ENCODE measurements at regions not wholly inside any gene's neighbourhood (a gene's known extent, or its start where the extent isn't known, plus 50 kb on each side); places are given as distances from the start of the nearest gene placed in this dataset.

GRCh38 chr1:34578306-34578705 lies 176.5 kb upstream of the GJB5 start:
- no peaks in the 10 kb centered on the region for H3K4me1 ChIP-seq (replicated peaks; ENCODE audit: insufficient read depth)
- H3K79me2 ChIP-seq (ENCODE audit: low read depth), result no peaks in the 10 kb centered on the region
- H3K27me3 ChIP-seq (ENCODE audit: insufficient read depth, low read depth), result peaks cover 11% of the 10 kb centered on the region
- H3K36me3 ChIP-seq (ENCODE audit: low read depth), result no peaks in the 10 kb centered on the region
- CTCF ChIA-PET, result no interaction called here
- H3F3A ChIP-seq (ENCODE audit: insufficient read depth, low read depth), result no peaks in the 10 kb centered on the region
- no peak overlapping the region for H3K4me3 ChIP-seq
- H3K27ac ChIP-seq, result no peak overlapping the region
- H4K20me1 ChIP-seq (ENCODE audit: insufficient read depth), result no peaks in the 10 kb centered on the region
- H3K4me2 ChIP-seq, result no peak overlapping the region
- no peaks in the 10 kb centered on the region for H3K9me2 ChIP-seq (ENCODE audit: insufficient read depth)
- TF ChIP-seq, protein P1, sequence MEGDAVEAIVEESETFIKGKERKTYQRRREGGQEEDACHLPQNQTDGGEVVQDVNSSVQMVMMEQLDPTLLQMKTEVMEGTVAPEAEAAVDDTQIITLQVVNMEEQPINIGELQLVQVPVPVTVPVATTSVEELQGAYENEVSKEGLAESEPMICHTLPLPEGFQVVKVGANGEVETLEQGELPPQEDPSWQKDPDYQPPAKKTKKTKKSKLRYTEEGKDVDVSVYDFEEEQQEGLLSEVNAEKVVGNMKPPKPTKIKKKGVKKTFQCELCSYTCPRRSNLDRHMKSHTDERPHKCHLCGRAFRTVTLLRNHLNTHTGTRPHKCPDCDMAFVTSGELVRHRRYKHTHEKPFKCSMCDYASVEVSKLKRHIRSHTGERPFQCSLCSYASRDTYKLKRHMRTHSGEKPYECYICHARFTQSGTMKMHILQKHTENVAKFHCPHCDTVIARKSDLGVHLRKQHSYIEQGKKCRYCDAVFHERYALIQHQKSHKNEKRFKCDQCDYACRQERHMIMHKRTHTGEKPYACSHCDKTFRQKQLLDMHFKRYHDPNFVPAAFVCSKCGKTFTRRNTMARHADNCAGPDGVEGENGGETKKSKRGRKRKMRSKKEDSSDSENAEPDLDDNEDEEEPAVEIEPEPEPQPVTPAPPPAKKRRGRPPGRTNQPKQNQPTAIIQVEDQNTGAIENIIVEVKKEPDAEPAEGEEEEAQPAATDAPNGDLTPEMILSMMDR (conservative IDR thresholded peaks at IDR 0.05), result no peak
- TF ChIP-seq EZH2 (IDR thresholded peaks at IDR 0.05; ENCODE audit: low read depth), result no peak
- H2AFZ ChIP-seq, result no peak overlapping the region
- no TSS peak for BruUV-seq (replicated peaks)
- no peak for DNase-seq
- no peaks in the 10 kb centered on the region for H3K9me3 ChIP-seq (ENCODE audit: insufficient read depth, low read depth)
- POLR2A ChIA-PET (ENCODE audit: unreplicated experiment), result no interaction called here
- intact Hi-C loops (cut with micrococcal nuclease; ENCODE audit: unreplicated experiment), result no loop called here

- Histone ChIP-seq H4K20me1 (ENCODE audit: insufficient read depth) (no peaks in the 10 kb centered on the region), H3K27me3 (ENCODE audit: insufficient read depth, low read depth) (no peaks in the 10 kb centered on the region; the same call in 1 of the 2 replicates), H3K9me3 (ENCODE audit: insufficient read depth, low read depth) (no peaks in the 10 kb centered on the region), H3K27ac (no peak overlapping the region), H3K9me2 (ENCODE audit: insufficient read depth) (no peaks in the 10 kb centered on the region), H2AFZ (no peak overlapping the region), H3K4me2 (no peak overlapping the region), H3K4me1 (replicated peaks; ENCODE audit: insufficient read depth) (no peaks in the 10 kb centered on the region), H3K79me2 (ENCODE audit: low read depth) (no peaks in the 10 kb centered on the region), H3K4me3 (no peak overlapping the region), H3F3A (ENCODE audit: insufficient read depth, low read depth) (no peaks in the 10 kb centered on the region), H3K36me3 (ENCODE audit: low read depth) (no peaks in the 10 kb centered on the region)
- ChIA-PET CTCF (no interaction called here), POLR2A (ENCODE audit: unreplicated experiment) (no interaction called here)
- no peak for TF ChIP-seq EZH2 (IDR thresholded peaks at IDR 0.05; ENCODE audit: low read depth)
- TF ChIP-seq, protein P1 (conservative IDR thresholded peaks at IDR 0.05), result no peak
- BruUV-seq (replicated peaks), result no TSS peak
- intact Hi-C loops (cut with micrococcal nuclease; ENCODE audit: unreplicated experiment), result no loop called here
- DNase-seq, result no peak
Measured at GRCh38 chr1:34582356-34582755, 172.5 kb upstream of the GJB5 start.

DNA sequence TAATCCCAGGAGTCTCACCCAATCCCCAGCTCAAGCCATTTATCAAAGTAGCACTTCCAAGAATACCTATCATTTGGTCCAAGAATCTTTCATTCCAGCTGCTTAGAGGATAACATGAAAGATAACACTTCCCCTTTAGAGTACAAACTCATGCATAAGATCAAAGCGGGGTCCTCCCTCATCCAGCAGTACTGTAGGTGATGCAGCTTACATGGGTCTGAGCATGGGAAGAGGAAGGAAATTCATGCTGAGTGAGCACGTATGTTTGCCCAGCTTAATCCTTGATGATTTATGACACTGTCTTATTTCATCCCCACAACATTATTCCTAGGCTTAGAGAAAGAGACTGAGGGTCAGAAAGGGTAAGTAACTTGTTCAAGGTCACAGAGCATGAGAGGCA lies 167.1 kb upstream of the GJB5 start:
- Histone ChIP-seq H3K27me3 (ENCODE audit: insufficient read depth, low read depth) (no peaks in the 10 kb centered on the region; the same call in 1 of the 2 replicates), H3K4me3 (no peak overlapping the region), H3K27ac (no peak overlapping the region), H2AFZ (no peak overlapping the region), H3F3A (ENCODE audit: insufficient read depth, low read depth) (no peaks in the 10 kb centered on the region), H3K9me3 (ENCODE audit: insufficient read depth, low read depth) (no peaks in the 10 kb centered on the region), H3K4me2 (no peak overlapping the region), H4K20me1 (ENCODE audit: insufficient read depth) (no peaks in the 10 kb centered on the region), H3K4me1 (replicated peaks; ENCODE audit: insufficient read depth) (no peaks in the 10 kb centered on the region), H3K36me3 (ENCODE audit: low read depth) (no peaks in the 10 kb centered on the region), H3K79me2 (ENCODE audit: low read depth) (no peaks in the 10 kb centered on the region), H3K9me2 (ENCODE audit: insufficient read depth) (no peaks in the 10 kb centered on the region)
- DNase-seq, result no peak
- ChIA-PET CTCF (no interaction called here), POLR2A (ENCODE audit: unreplicated experiment) (interaction anchor here (0.5 kb wide), 1 partner anchor 175 kb away, joined by 6 read pairs; no protein-coding TSS in a partner anchor)
- BruUV-seq (replicated peaks), result no TSS peak
- TF ChIP-seq EZH2 (IDR thresholded peaks at IDR 0.05; ENCODE audit: low read depth), result no peak
- TF ChIP-seq, protein P1 (conservative IDR thresholded peaks at IDR 0.05), result no peak
- intact Hi-C loops (cut with micrococcal nuclease; ENCODE audit: unreplicated experiment), result no loop called here

Data from PC-9 (cell line).